ENCODE measurements at regions not wholly inside any gene's neighbourhood (a gene's known extent, or its start where the extent isn't known, plus 50 kb on each side); places are given as distances from the start of the nearest gene placed in this dataset.

- no peak for DNase-seq
Measured at GRCh38 chr1:227449741-227450441, 113.5 kb upstream of the ZNF678 start.

GRCh38 chr1:227449051-227449450, 114.3 kb upstream of the ZNF678 start:
- no peak for DNase-seq

- DNase-seq = no peak
Measured at GRCh38 chr1:227447531-227447990, 115.8 kb upstream of the ZNF678 start.

- DNase-seq = no peak
Measured at GRCh38 chr1:227445746-227446145, 117.6 kb upstream of the ZNF678 start.

- no peak for DNase-seq
Measured at GRCh38 chr1:227445092-227445674, 118.2 kb upstream of the ZNF678 start.

- DNase-seq = no peak
Measured at GRCh38 chr1:227440182-227440581, 121.9 kb upstream of the CDC42BPA start.

- DNase-seq = no peak
Measured at GRCh38 chr1:227437495-227438008, 119.3 kb upstream of the CDC42BPA start.

GRCh38 chr1:227434808-227435444, 116.6 kb upstream of the CDC42BPA start:
- DNase-seq = no peak

- no peak for DNase-seq
Measured at GRCh38 chr1:227433663-227434341, 115.5 kb upstream of the CDC42BPA start.

- DNase-seq = no peak
Measured at GRCh38 chr1:227432981-227433380, 114.7 kb upstream of the CDC42BPA start.

- DNase-seq = no peak
Measured at GRCh38 chr1:227432181-227432535, 113.9 kb upstream of the CDC42BPA start.

- DNase-seq = no peak
Measured at GRCh38 chr1:227429447-227430359, 111.4 kb upstream of the CDC42BPA start.

- no peak for DNase-seq
Measured at GRCh38 chr1:227428803-227429202, 110.5 kb upstream of the CDC42BPA start.

GRCh38 chr1:227427411-227427810, 109.1 kb upstream of the CDC42BPA start:
- DNase-seq = no peak

GRCh38 chr1:227424953-227425352, 106.7 kb upstream of the CDC42BPA start:
- no peak for DNase-seq

- DNase-seq = no peak
Measured at GRCh38 chr1:227424159-227424680, 105.9 kb upstream of the CDC42BPA start.

GRCh38 chr1:227422581-227422980, 104.3 kb upstream of the CDC42BPA start:
- DNase-seq = no peak

- no peak for DNase-seq
Measured at GRCh38 chr1:227420147-227420546, 101.9 kb upstream of the CDC42BPA start.

- no peak for DNase-seq
Measured at GRCh38 chr1:227417756-227418480, 99.6 kb upstream of the CDC42BPA start.

- DNase-seq = no peak
Measured at GRCh38 chr1:227416156-227416830, 98.0 kb upstream of the CDC42BPA start.

All from right forelimb (tissue), 1 donor.